ENCODE measurements at regions not wholly inside any gene's neighbourhood (a gene's known extent, or its start where the extent isn't known, plus 50 kb on each side); places are given as distances from the start of the nearest gene placed in this dataset.

DNA sequence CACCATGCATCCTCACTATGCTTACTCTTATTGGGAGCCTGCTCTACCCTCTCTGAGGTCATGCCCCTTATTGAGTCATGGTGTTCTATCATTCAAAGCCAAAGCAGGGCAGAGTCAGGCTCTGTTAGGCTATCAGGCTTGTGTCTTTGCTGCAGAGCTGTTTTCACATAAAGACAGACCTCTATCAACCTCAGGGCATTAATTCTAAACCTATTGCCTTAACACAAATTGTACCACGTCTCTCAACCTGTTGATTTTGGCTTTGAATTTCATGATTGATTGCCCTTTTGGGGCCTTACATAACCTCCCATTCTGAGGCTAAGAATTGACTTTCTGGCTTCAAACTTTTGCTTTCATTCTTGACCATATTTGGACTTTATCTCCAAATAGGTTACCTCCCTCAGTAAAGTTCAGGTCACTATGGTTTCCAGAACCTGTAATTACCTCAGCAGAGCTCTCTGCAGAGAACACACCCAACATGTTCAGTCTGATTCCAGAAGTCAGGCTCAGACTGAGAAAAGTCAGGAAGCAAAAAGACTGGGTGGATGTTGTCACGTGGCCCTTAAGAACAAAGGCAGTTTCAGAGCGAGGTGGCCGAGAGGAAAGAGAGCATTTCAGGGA lies 221.4 kb upstream of the NANOGP8 start:
- POLR2A ChIA-PET (ENCODE audit: unreplicated experiment), result interaction anchor here (0.6 kb wide), 1 partner anchor 54 kb away, joined by 3 read pairs; no protein-coding TSS in a partner anchor
- Histone ChIP-seq H3K4me2 (ENCODE audit: low read depth, low read length) (peak overlapping the region; percentile 60), H4K91ac (ENCODE audit: insufficient read depth, low read depth, low read length) (peak overlapping the region; percentile 70), H3K4me3 (ENCODE audit: insufficient read depth, low read depth, low read length) (no peak overlapping the region), H3K18ac (ENCODE audit: low read depth, low read length) (peak overlapping the region; percentile 53), H3K9me1 (ENCODE audit: insufficient read depth, low read length) (peaks cover 5% of the 10 kb centered on the region; the same call in 1 of the 2 replicates), H2AFZ (replicated peaks; ENCODE audit: low read length, poor library complexity) (peak overlapping the region; percentile 47), H3K56ac (ENCODE audit: extremely low read depth, insufficient read depth, low read length) (peak overlapping the region; percentile 60), H2BK20ac (ENCODE audit: low read depth, low read length) (peak overlapping the region; percentile 58), H2BK5ac (ENCODE audit: low read depth, low read length, poor library complexity, severe bottlenecking) (peak overlapping the region; percentile 86), H4K8ac (ENCODE audit: low read depth in 2 of 2, low read length in 2 of 2) (peak overlapping the region; percentile 33 to 80), H3K79me1 (ENCODE audit: low read depth in 1 of 2, low read length in 2 of 2) (no peaks in the 10 kb centered on the region), H3K27me3 (ENCODE audit: control insufficient read depth, insufficient read depth, low read length) (no peaks in the 10 kb centered on the region), H3K23ac (ENCODE audit: low read depth, low read length) (peak overlapping the region; percentile 63; the same call in 1 of the 2 replicates), H3K4ac (ENCODE audit: low read depth, low read length) (peak overlapping the region; percentile 47), H2BK120ac (ENCODE audit: low read depth, low read length) (peak overlapping the region; percentile 83), H3K9me3 (ENCODE audit: control insufficient read depth, insufficient read depth, low read length) (no peaks in the 10 kb centered on the region), H2AK9ac (replicated peaks; ENCODE audit: low read depth, low read length, poor library complexity) (peak overlapping the region; percentile 10), H4K5ac (ENCODE audit: low read depth, low read length) (peak overlapping the region; percentile 73), H3K9ac (ENCODE audit: low read depth, low read length) (no peak overlapping the region), H2AK5ac (ENCODE audit: low read depth, low read length) (peak overlapping the region; percentile 47), H3K14ac (replicated peaks; ENCODE audit: low read depth, low read length) (peak overlapping the region; percentile 31), H3K36me3 (ENCODE audit: control insufficient read depth, insufficient read depth, low read length) (no peaks in the 10 kb centered on the region), H3K27ac (ENCODE audit: insufficient read depth, low read length) (peak overlapping the region; percentile 91), H2BK15ac (ENCODE audit: low read depth, low read length) (peak overlapping the region; percentile 77), H3K4me1 (ENCODE audit: control insufficient read depth, insufficient read depth, low read length) (peaks cover 16% of the 10 kb centered on the region), H4K20me1 (ENCODE audit: insufficient read depth, low read length) (no peaks in the 10 kb centered on the region)
- peak; percentile 76 for DNase-seq
- peak; percentile 78 for ATAC-seq (ENCODE audit: low read depth)
- intact Hi-C loops (cut with micrococcal nuclease) (loop anchor here (5.0 kb wide), 1 partner anchor 191 kb away; no protein-coding TSS in a partner anchor), in situ Hi-C loops (cut with MboI; ENCODE audit: low sequenced_read_pairs) (no loop called here), dilution Hi-C loops (cut with HindIII; ENCODE audit: low sequenced_read_pairs, unreplicated experiment) (no loop called here)
- BruUV-seq (replicated peaks), result no TSS peak
- WGBS, 2 experiments (ENCODE audit: extremely low coverage in 2 of 2, insufficient read length in 1 of 2), result 0% methylated on average over 1 of the region's 4 CpGs; no CpG with 5 or more reads in 1 of the 2 experiments
- TF ChIP-seq, protein P1, sequence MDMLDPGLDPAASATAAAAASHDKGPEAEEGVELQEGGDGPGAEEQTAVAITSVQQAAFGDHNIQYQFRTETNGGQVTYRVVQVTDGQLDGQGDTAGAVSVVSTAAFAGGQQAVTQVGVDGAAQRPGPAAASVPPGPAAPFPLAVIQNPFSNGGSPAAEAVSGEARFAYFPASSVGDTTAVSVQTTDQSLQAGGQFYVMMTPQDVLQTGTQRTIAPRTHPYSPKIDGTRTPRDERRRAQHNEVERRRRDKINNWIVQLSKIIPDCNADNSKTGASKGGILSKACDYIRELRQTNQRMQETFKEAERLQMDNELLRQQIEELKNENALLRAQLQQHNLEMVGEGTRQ (IDR thresholded peaks at IDR 0.05; ENCODE audit: low read depth, low read length), result peak; percentile 74
- TF ChIP-seq, protein P2, sequence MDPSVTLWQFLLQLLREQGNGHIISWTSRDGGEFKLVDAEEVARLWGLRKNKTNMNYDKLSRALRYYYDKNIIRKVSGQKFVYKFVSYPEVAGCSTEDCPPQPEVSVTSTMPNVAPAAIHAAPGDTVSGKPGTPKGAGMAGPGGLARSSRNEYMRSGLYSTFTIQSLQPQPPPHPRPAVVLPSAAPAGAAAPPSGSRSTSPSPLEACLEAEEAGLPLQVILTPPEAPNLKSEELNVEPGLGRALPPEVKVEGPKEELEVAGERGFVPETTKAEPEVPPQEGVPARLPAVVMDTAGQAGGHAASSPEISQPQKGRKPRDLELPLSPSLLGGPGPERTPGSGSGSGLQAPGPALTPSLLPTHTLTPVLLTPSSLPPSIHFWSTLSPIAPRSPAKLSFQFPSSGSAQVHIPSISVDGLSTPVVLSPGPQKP (IDR thresholded peaks at IDR 0.05; ENCODE audit: borderline replicate concordance, low read depth, low read length), result no peak
- no peak; the same call in 1 of the 2 replicates for TF ChIP-seq CEBPB (IDR thresholded peaks at IDR 0.05; ENCODE audit: low read depth, low read length)
- TF ChIP-seq POLR2A (IDR thresholded peaks at IDR 0.05; ENCODE audit: low read depth, low read length), result no peak
- 0 out of 2 replicates have a peak, but pooled peaks have one; percentile 2 for TF ChIP-seq FOS (IDR thresholded peaks at IDR 0.05; ENCODE audit: low read depth, low read length)
- CTCF ChIA-PET, result interaction anchor here (0.9 kb wide), 1 partner anchor 138 kb away, joined by 3 read pairs; no protein-coding TSS in a partner anchor
